Panc1 (cell line): ENCODE measurements at regions not wholly inside any gene's neighbourhood (a gene's known extent, or its start where the extent isn't known, plus 50 kb on each side); places are given as distances from the start of the nearest gene placed in this dataset.

Experiments used
- ATAC-seq: fragments of 200-7000 bp; cut with Tn5 transposase; 2 replicates; pipeline ENCODE4 v1.9.1; 2020; ENCODE audit warnings: mild to moderate bottlenecking, moderate library complexity
- BruUV-seq: library from RNA; stranded (reverse); fragments of 400-500 nt; replicated peaks from 2 replicates; lab custom pipeline; 2021; lab: Mats Ljungman, UMichigan
- CTCF ChIA-PET: fragments of 300-600 bp; sonication (Branson Sonifier 250); formaldehyde crosslinking; loops from one replicate; lab custom pipeline; 2022; ENCODE audit warnings: antibody characterized with exemption; lab: Charles Lee
- POLR2A ChIA-PET: fragments of 300-600 bp; sonication (Branson Sonifier 250); formaldehyde crosslinking; loops from one replicate; lab custom pipeline; 2022; ENCODE audit warnings: antibody characterized with exemption; lab: Charles Lee
- DNase-seq: peaks from one replicate; pipeline ENCODE4 v3.0.0-alpha.2; 2010; ENCODE audit warnings: low read depth, low spot score
- H3K27ac ChIP-seq: 2 replicates; pipeline ENCODE4 v1.5.1; 2011; ENCODE audit warnings: mild to moderate bottlenecking, low read length, inconsistent platforms
- H3K27me3 ChIP-seq: fragments of 200-500 bp; sonication (Bioruptor generic); 2 replicates; pipeline ENCODE4 v1.6.0; 2014; ENCODE audit warnings: low read length, inconsistent platforms; ENCODE audit not compliant: control insufficient read depth, insufficient read depth
- H3K36me3 ChIP-seq: fragments of 200-500 bp; sonication (Bioruptor generic); 2 replicates; pipeline ENCODE4 v1.5.1; 2014; ENCODE audit warnings: inconsistent platforms, mild to moderate bottlenecking, low read length, moderate library complexity; ENCODE audit not compliant: control insufficient read depth, insufficient read depth
- H3K4me1 ChIP-seq: 2 replicates; pipeline ENCODE4 v1.5.1; 2011; ENCODE audit warnings: inconsistent platforms, mild to moderate bottlenecking, low read length, moderate library complexity; ENCODE audit not compliant: control insufficient read depth, insufficient read depth
- H3K4me3 ChIP-seq, 2 experiments: 2 replicates each; pipeline ENCODE4 v1.5.1; 2011 to 2012; ENCODE audit warnings: low read depth in 2 of 2, low read length in 2 of 2, mild to moderate bottlenecking in 2 of 2, inconsistent platforms in 1 of 2, moderate library complexity in 1 of 2
- H3K9me3 ChIP-seq: fragments of 200-500 bp; sonication (Bioruptor generic); 2 replicates; pipeline ENCODE4 v1.5.1; 2014; ENCODE audit warnings: low read depth, mild to moderate bottlenecking, inconsistent platforms, low read length, moderate library complexity; ENCODE audit not compliant: control insufficient read depth, insufficient read depth
- POLR2AphosphoS5 ChIP-seq: IDR thresholded peaks from 2 replicates; pipeline ENCODE4 v1.6.1; 2012; ENCODE audit warnings: mild to moderate bottlenecking, low read depth, low read length, moderate library complexity
- SIN3A ChIP-seq: IDR thresholded peaks from 2 replicates; pipeline ENCODE4 v1.6.1; 2012; ENCODE audit warnings: low read depth, mild to moderate bottlenecking, low read length, moderate library complexity, borderline replicate concordance; ENCODE audit not compliant: insufficient read depth
- TCF7L2 ChIP-seq: IDR thresholded peaks from 2 replicates; pipeline ENCODE4 v1.6.1; 2011; ENCODE audit warnings: mild to moderate bottlenecking, low read depth, low read length, inconsistent platforms
- in situ Hi-C: cut with HindIII; loops from 2 replicates; pipeline ENCODE4 v1.10.0; 2016; ENCODE audit warnings: low sequenced_read_pairs, low pct_unique_long_range_greater_than_20kb
- intact Hi-C: fragments of 100-400 bp; cut with micrococcal nuclease; formaldehyde crosslinking; loops from one replicate; pipeline ENCODE4 v1.10.0; 2022; ENCODE audit not compliant: unreplicated experiment
- TF ChIP-seq, protein P1 (sequence below), 2 experiments: IDR thresholded peaks; 2 replicates each; pipeline ENCODE4 v1.6.1; 2011 to 2012; ENCODE audit warnings: low read depth in 2 of 2, control low read depth in 1 of 2, low read length in 1 of 2, mild to moderate bottlenecking in 1 of 2, moderate library complexity in 1 of 2; ENCODE audit not compliant: insufficient read depth in 1 of 2
- TF ChIP-seq, protein P2 (sequence below): fragments of 450-650 bp; IDR thresholded peaks from 2 replicates; pipeline ENCODE4 v1.5.1; 2017; ENCODE audit warnings: mild to moderate bottlenecking

DNA sequence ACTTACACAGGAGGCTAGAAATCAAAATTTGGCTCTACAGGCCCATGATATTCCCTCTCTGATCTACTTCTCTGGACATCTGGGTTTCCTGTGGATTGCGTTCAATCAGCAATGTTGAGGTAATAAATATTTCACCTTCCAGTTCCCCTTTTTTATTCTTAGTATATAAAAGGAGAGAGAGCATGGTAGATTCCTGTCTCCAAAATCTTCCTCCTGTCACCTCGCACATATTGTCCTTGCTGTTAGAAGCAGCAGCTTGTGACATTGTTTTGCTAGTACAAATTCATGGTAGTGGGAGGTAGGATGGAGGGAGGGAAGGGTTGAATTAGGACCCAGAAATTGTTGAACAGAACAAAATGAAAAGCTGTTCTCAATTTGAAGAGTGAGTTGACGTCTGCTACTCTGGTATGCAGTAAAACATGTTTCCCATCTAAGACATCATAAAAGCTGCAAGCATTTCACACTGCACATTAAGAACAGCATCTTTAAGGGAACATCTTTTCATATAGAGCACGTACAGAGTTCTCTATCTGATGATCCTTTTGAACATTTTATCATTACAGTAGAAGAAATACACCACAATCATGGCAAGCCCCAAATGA is 156.4 kb downstream of the RDH14 start:
- no peaks in the 10 kb centered on the region for H3K4me1 ChIP-seq
- ATAC-seq: no peak
- TF ChIP-seq, protein P1, sequence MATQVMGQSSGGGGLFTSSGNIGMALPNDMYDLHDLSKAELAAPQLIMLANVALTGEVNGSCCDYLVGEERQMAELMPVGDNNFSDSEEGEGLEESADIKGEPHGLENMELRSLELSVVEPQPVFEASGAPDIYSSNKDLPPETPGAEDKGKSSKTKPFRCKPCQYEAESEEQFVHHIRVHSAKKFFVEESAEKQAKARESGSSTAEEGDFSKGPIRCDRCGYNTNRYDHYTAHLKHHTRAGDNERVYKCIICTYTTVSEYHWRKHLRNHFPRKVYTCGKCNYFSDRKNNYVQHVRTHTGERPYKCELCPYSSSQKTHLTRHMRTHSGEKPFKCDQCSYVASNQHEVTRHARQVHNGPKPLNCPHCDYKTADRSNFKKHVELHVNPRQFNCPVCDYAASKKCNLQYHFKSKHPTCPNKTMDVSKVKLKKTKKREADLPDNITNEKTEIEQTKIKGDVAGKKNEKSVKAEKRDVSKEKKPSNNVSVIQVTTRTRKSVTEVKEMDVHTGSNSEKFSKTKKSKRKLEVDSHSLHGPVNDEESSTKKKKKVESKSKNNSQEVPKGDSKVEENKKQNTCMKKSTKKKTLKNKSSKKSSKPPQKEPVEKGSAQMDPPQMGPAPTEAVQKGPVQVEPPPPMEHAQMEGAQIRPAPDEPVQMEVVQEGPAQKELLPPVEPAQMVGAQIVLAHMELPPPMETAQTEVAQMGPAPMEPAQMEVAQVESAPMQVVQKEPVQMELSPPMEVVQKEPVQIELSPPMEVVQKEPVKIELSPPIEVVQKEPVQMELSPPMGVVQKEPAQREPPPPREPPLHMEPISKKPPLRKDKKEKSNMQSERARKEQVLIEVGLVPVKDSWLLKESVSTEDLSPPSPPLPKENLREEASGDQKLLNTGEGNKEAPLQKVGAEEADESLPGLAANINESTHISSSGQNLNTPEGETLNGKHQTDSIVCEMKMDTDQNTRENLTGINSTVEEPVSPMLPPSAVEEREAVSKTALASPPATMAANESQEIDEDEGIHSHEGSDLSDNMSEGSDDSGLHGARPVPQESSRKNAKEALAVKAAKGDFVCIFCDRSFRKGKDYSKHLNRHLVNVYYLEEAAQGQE (IDR thresholded peaks at IDR 0.05; ENCODE audit: insufficient read depth in 1 of 2, low read depth in 2 of 2, low read length in 1 of 2): no peak
- no peak for TF ChIP-seq POLR2AphosphoS5
- TF ChIP-seq TCF7L2: no peak
- DNase-seq: no peak
- no peak overlapping the region for H3K4me3 ChIP-seq
- no peaks in the 10 kb centered on the region for H3K36me3 ChIP-seq
- no peaks in the 10 kb centered on the region; the same call in 1 of the 2 replicates for H3K27me3 ChIP-seq
- no peak overlapping the region for H3K27ac ChIP-seq
- intact Hi-C loops (no loop called here), in situ Hi-C loops (no loop called here)
- no TSS peak for BruUV-seq
- H3K9me3 ChIP-seq: no peaks in the 10 kb centered on the region
- CTCF ChIA-PET: no interaction called here
- POLR2A ChIA-PET: interaction anchor here (0.5 kb wide), 1 partner anchor 430 kb away, joined by 6 read pairs; no protein-coding TSS in a partner anchor

DNA sequence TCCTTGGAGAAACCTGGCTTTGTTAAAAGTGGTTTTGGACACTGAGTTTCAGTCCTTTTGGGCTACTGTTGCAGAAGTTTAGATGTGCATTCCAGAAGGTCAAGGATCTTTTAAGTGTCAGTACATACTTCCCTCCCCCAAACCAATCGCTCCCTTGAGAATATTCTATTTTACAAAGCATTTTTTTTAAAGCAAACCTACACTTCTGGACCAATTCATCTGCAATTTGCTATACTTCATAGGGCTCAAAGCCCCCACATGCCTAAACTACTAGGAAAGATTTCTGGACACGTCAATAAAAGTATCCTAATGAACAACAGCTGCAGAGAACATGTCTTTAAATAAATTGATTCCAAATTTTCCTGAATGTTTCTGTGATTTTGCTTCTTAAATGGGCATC is 157.6 kb downstream of the RDH14 start:
- no peak for ATAC-seq
- Histone ChIP-seq H3K4me3 (no peak overlapping the region), H3K27ac (no peak overlapping the region), H3K9me3 (no peaks in the 10 kb centered on the region), H3K36me3 (no peaks in the 10 kb centered on the region), H3K4me1 (no peaks in the 10 kb centered on the region), H3K27me3 (no peaks in the 10 kb centered on the region; the same call in 1 of the 2 replicates)
- TF ChIP-seq, protein P2, sequence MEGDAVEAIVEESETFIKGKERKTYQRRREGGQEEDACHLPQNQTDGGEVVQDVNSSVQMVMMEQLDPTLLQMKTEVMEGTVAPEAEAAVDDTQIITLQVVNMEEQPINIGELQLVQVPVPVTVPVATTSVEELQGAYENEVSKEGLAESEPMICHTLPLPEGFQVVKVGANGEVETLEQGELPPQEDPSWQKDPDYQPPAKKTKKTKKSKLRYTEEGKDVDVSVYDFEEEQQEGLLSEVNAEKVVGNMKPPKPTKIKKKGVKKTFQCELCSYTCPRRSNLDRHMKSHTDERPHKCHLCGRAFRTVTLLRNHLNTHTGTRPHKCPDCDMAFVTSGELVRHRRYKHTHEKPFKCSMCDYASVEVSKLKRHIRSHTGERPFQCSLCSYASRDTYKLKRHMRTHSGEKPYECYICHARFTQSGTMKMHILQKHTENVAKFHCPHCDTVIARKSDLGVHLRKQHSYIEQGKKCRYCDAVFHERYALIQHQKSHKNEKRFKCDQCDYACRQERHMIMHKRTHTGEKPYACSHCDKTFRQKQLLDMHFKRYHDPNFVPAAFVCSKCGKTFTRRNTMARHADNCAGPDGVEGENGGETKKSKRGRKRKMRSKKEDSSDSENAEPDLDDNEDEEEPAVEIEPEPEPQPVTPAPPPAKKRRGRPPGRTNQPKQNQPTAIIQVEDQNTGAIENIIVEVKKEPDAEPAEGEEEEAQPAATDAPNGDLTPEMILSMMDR: no peak
- TF ChIP-seq, protein P1 (IDR thresholded peaks at IDR 0.05; ENCODE audit: insufficient read depth in 1 of 2, low read depth in 2 of 2, low read length in 1 of 2): no peak
- no peak for TF ChIP-seq TCF7L2
- TF ChIP-seq POLR2AphosphoS5: no peak
- no peak for TF ChIP-seq SIN3A
- intact Hi-C loops (no loop called here), in situ Hi-C loops (no loop called here)
- ChIA-PET CTCF (no interaction called here), POLR2A (no interaction called here)
- no TSS peak for BruUV-seq
- DNase-seq: no peak
